ENCODE measurements at regions not wholly inside any gene's neighbourhood (a gene's known extent, or its start where the extent isn't known, plus 50 kb on each side); places are given as distances from the start of the nearest gene placed in this dataset.

DNA sequence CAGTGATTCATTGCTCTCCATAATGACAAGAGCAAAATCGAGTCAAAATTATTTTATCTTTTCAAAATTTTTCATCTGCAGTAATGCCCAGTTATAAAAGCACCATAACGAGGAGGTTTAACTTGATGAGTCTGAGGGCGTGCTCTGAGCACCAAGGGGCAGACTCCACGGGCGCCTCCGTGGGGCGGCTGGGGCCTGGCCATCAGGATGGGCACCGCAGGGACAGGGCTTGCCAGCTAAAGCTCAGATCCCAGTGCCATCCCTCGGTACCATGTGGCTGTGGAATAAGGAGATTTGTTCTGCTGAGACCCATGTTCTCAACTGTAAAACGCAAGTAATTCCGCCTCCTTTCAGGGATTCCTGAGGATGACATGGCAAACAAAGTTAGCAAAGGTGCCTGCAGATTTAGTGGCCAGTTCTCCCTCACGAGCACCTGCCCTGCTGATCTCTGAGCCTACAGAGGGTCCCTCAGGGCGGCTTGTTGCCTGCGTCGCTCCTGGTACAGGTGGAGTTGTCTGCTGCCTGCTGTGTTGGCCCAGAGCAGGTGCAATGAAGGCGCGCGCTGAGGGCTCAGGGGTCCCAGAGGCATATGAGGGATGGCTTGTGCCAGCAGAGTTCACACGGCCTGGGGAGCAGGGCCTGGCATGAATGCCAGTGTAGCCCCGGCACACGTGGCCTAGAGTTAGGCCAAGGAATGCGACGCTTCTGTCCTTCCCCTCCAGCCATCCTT lies 584.4 kb downstream of the TCERG1L start:
- Histone ChIP-seq H3K27ac (no peak overlapping the region), H3K27me3 (ENCODE audit: insufficient read depth, low read depth) (no peaks in the 10 kb centered on the region), H3K79me2 (ENCODE audit: insufficient read depth, low read depth) (no peaks in the 10 kb centered on the region), H3K4me2 (no peak overlapping the region), H4K20me1 (ENCODE audit: insufficient read depth) (no peaks in the 10 kb centered on the region), H3K36me3 (ENCODE audit: insufficient read depth) (no peaks in the 10 kb centered on the region), H3K4me3 (IDR thresholded peaks at IDR 0.05; ENCODE audit: insufficient read depth, low read depth, low read length) (no peak overlapping the region), H3K9ac (no peak overlapping the region), H2AFZ (ENCODE audit: low read depth) (no peak overlapping the region), H3K4me1 (ENCODE audit: low read depth, poor library complexity, severe bottlenecking) (no peaks in the 10 kb centered on the region)
- TF ChIP-seq, protein P1, sequence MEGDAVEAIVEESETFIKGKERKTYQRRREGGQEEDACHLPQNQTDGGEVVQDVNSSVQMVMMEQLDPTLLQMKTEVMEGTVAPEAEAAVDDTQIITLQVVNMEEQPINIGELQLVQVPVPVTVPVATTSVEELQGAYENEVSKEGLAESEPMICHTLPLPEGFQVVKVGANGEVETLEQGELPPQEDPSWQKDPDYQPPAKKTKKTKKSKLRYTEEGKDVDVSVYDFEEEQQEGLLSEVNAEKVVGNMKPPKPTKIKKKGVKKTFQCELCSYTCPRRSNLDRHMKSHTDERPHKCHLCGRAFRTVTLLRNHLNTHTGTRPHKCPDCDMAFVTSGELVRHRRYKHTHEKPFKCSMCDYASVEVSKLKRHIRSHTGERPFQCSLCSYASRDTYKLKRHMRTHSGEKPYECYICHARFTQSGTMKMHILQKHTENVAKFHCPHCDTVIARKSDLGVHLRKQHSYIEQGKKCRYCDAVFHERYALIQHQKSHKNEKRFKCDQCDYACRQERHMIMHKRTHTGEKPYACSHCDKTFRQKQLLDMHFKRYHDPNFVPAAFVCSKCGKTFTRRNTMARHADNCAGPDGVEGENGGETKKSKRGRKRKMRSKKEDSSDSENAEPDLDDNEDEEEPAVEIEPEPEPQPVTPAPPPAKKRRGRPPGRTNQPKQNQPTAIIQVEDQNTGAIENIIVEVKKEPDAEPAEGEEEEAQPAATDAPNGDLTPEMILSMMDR (conservative IDR thresholded peaks at IDR 0.05; ENCODE audit: low read depth, low read length): no peak

DNA sequence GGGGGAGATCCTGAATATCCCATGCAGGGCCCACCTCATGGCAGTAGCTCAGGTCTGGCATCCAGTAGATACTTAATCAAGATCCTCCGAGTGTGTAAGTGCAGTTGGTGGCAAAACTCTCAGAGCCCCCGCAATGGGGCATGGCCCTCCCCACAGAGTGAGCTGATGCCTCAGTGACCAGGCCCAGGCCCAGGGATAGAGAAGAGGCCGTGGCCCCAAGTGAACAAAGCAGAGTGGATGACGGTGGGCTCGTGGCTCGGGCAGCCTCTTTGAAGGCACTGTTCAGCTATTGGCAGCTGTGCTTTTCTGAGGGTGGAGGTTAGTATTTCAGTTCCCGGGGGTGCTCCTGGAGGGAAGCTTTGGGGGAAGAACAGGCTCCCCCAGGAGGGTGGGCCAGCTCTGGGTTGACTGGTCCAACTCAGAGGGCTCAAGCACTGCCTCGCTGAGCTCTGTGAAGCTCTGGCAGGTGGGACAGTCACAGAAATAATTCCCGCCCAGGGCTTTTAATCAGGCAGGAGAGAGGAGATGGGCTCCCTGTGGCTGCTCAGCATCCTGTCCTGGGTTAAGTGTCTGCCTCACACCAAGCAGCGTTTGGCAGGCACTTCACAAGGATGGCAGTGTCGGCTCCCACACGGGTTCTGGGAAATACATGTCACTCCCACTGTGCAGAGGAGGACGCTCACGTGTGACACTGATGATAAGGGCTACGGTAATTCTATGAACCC lies 583.6 kb downstream of the TCERG1L start:
- no peaks in the 10 kb centered on the region for H3K79me2 ChIP-seq (ENCODE audit: insufficient read depth, low read depth)
- H3K36me3 ChIP-seq (ENCODE audit: insufficient read depth): no peaks in the 10 kb centered on the region
- H3K4me3 ChIP-seq (IDR thresholded peaks at IDR 0.05; ENCODE audit: insufficient read depth, low read depth, low read length): no peak overlapping the region
- H4K20me1 ChIP-seq (ENCODE audit: insufficient read depth): no peaks in the 10 kb centered on the region
- H3K27ac ChIP-seq: no peak overlapping the region
- no peaks in the 10 kb centered on the region for H3K27me3 ChIP-seq (ENCODE audit: insufficient read depth, low read depth)
- H3K4me2 ChIP-seq: no peak overlapping the region
- H2AFZ ChIP-seq (ENCODE audit: low read depth): no peak overlapping the region
- TF ChIP-seq, protein P1 (conservative IDR thresholded peaks at IDR 0.05; ENCODE audit: low read depth, low read length): no peak
- no peak overlapping the region for H3K9ac ChIP-seq
- no peaks in the 10 kb centered on the region for H3K4me1 ChIP-seq (ENCODE audit: low read depth, poor library complexity, severe bottlenecking)

DNA sequence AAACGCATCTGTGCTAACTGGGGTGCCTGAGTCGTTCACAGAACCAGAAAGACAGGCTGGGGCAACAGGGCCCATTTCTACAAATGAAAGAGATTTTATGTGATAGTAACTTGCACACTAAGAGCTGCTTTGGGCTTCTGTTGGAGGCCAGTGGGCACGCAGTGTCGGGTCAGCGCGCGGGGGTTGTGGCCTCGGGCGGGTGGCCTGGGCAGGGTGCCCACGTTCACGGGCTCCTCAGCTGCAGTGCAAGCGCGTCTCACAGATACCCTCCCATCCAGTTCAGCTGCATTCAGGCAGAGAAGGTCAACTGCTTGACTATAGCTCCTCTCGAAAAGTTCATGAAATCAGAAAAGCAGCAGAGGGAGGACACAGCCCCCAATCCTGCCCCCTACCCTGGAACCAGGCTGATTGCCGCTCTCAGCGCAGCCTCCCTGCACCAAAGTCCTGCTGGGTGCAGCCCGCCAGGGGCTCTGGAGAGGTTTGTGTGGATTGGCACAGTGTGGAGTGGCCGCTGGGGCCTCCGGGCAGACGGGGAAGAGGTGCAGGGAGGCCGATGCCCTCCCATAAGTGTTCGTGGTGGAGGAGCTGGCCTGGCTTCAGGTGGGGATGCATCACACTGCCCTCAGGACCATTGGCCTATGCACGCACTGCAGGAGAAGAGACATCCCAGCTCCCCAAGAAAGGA lies 582.8 kb downstream of the TCERG1L start:
- Histone ChIP-seq H3K27me3 (ENCODE audit: insufficient read depth, low read depth) (no peaks in the 10 kb centered on the region), H4K20me1 (ENCODE audit: insufficient read depth) (no peaks in the 10 kb centered on the region), H3K79me2 (ENCODE audit: insufficient read depth, low read depth) (no peaks in the 10 kb centered on the region), H3K4me1 (ENCODE audit: low read depth, poor library complexity, severe bottlenecking) (no peaks in the 10 kb centered on the region), H3K27ac (no peak overlapping the region), H3K36me3 (ENCODE audit: insufficient read depth) (no peaks in the 10 kb centered on the region), H2AFZ (ENCODE audit: low read depth) (no peak overlapping the region), H3K9ac (no peak overlapping the region), H3K4me2 (no peak overlapping the region), H3K4me3 (IDR thresholded peaks at IDR 0.05; ENCODE audit: insufficient read depth, low read depth, low read length) (no peak overlapping the region)
- TF ChIP-seq, protein P1 (conservative IDR thresholded peaks at IDR 0.05; ENCODE audit: low read depth, low read length): no peak

DNA sequence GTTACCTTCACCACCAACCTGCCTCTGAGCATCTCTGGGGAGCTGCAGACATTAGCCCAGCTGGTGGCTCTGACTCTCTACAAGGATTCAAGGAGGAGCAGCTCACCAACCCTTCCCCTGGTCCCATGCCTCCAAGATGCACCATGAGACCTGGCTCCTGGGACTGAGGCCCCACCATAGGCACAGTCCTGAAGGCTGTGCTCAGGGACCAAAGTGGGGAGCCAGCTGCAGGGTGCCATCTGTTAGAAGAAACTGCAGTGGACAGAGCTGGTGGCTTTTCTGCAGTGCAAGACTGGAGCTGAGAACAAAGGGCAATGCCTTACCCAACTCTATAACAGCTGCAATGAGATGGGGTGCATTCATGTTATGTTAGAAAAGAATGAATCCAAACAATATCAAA lies 581.6 kb downstream of the TCERG1L start:
- Histone ChIP-seq H3K9ac (no peak overlapping the region), H3K27ac (no peak overlapping the region), H3K79me2 (ENCODE audit: insufficient read depth, low read depth) (no peaks in the 10 kb centered on the region), H3K4me3 (IDR thresholded peaks at IDR 0.05; ENCODE audit: insufficient read depth, low read depth, low read length) (no peak overlapping the region), H4K20me1 (ENCODE audit: insufficient read depth) (no peaks in the 10 kb centered on the region), H3K4me1 (ENCODE audit: low read depth, poor library complexity, severe bottlenecking) (no peaks in the 10 kb centered on the region), H2AFZ (ENCODE audit: low read depth) (no peak overlapping the region), H3K36me3 (ENCODE audit: insufficient read depth) (no peaks in the 10 kb centered on the region), H3K4me2 (no peak overlapping the region), H3K27me3 (ENCODE audit: insufficient read depth, low read depth) (no peaks in the 10 kb centered on the region)
- TF ChIP-seq, protein P1 (conservative IDR thresholded peaks at IDR 0.05; ENCODE audit: low read depth, low read length): no peak

Data from KMS-11 (cell line).